Dedifferentiated amniotic fluid mesenchymal stem cell (primary cell): ENCODE measurements at regions not wholly inside any gene's neighbourhood (a gene's known extent, or its start where the extent isn't known, plus 50 kb on each side); places are given as distances from the start of the nearest gene placed in this dataset.

ENCODE experiments used
- DNase-seq: peaks from one replicate; pipeline ENCODE4 v3.0.0-alpha.2; 2016; ENCODE audit errors: extremely low spot score

- DNase-seq = no peak
Measured at GRCh38 chr3:117404141-117404540, 694.6 kb downstream of the TUSC7 start.

- no peak for DNase-seq
Measured at GRCh38 chr3:117404730-117405129, 695.2 kb downstream of the TUSC7 start.

GRCh38 chr3:117405359-117405758 is 695.8 kb downstream of the TUSC7 start:
- DNase-seq = no peak

GRCh38 chr3:117407317-117407716 is 697.7 kb downstream of the TUSC7 start:
- DNase-seq = no peak

- DNase-seq = peak; percentile 63
Measured at GRCh38 chr3:117408811-117409210, 699.2 kb downstream of the TUSC7 start.

GRCh38 chr3:117409256-117409655 is 699.7 kb downstream of the TUSC7 start:
- DNase-seq = no peak

- DNase-seq = no peak
Measured at GRCh38 chr3:117409701-117410459, 700.3 kb downstream of the TUSC7 start.

- DNase-seq = no peak
Measured at GRCh38 chr3:117411971-117412370, 702.4 kb downstream of the TUSC7 start.

- DNase-seq = peak; percentile 24
Measured at GRCh38 chr3:117417411-117417810, 707.8 kb downstream of the TUSC7 start.

- DNase-seq = no peak
Measured at GRCh38 chr3:117427081-117427480, 717.5 kb downstream of the TUSC7 start.

GRCh38 chr3:117433427-117433826 is 723.8 kb downstream of the TUSC7 start:
- DNase-seq = no peak

- no peak for DNase-seq
Measured at GRCh38 chr3:117434661-117435412, 725.3 kb downstream of the TUSC7 start.

GRCh38 chr3:117435506-117435905 is 725.9 kb downstream of the TUSC7 start:
- no peak for DNase-seq

GRCh38 chr3:117439812-117440211 is 730.2 kb downstream of the TUSC7 start:
- DNase-seq = no peak

GRCh38 chr3:117441851-117442250 is 732.3 kb downstream of the TUSC7 start:
- no peak for DNase-seq

- no peak for DNase-seq
Measured at GRCh38 chr3:117442566-117442965, 733.0 kb downstream of the TUSC7 start.

- peak; percentile 51 for DNase-seq
Measured at GRCh38 chr3:117443014-117443413, 733.4 kb downstream of the TUSC7 start.

- no peak for DNase-seq
Measured at GRCh38 chr3:117444175-117444574, 734.6 kb downstream of the TUSC7 start.

- no peak for DNase-seq
Measured at GRCh38 chr3:117447419-117447818, 737.8 kb downstream of the TUSC7 start.

- no peak for DNase-seq
Measured at GRCh38 chr3:117450026-117450425, 740.4 kb downstream of the TUSC7 start.

- DNase-seq = no peak
Measured at GRCh38 chr3:117454254-117454653, 744.7 kb downstream of the TUSC7 start.

- no peak for DNase-seq
Measured at GRCh38 chr3:117454908-117455307, 745.3 kb downstream of the TUSC7 start.

GRCh38 chr3:117455782-117456181 is 746.2 kb downstream of the TUSC7 start:
- no peak for DNase-seq
